ENCODE measurements at regions not wholly inside any gene's neighbourhood (a gene's known extent, or its start where the extent isn't known, plus 50 kb on each side); places are given as distances from the start of the nearest gene placed in this dataset.
"Not testable (repeated sequence)": the region's sequence is repeated elsewhere in the genome, so short reads cannot be mapped to it uniquely, and the experiment has no call there.

DNA sequence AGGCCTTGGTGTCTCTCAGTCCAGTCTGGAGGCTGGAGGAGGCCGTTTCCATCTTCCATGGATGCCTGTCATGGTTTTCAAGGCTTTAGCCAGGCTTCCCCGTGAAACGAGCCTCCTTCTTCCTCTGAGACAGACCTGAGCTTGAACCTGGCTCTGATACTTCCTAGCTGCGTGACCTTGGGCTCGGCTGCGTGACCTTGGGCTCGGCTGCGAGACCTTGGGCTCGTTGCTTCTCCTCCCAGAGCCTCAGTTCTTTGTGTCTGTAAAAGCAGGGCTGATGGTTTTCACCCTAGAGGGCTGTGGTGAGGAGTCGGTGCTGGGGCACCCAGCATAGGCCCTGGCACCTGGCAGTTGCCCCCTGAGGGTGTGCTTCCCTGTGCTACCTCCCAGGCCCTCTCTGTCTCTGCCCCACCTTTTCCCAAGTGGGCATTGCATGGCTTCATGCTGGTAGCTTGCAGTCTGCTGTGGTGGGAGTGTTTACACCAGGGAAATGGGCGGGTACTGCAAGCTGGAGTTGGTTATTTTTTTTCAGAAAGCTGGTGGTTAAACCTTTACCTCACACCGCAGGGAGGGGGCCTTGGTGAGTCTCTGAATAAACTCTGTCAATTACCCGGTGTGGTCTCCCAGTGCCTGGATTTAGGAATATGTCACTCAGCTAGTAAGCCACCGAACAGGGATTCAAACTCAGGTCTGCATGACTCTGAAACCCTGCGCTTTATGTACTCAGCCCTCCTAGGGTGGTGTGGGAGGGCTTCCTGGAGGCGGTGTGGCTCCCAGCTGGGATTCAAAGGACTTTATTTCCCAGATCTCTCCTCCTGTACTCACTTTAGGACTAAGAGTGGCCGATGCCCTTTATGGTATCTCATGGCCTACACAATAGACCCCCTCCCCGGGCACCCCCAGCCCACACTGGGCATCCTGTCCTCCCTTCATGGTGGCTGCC, 129.0 kb upstream of the CIBAR2 start:
- no peak for DNase-seq

DNA sequence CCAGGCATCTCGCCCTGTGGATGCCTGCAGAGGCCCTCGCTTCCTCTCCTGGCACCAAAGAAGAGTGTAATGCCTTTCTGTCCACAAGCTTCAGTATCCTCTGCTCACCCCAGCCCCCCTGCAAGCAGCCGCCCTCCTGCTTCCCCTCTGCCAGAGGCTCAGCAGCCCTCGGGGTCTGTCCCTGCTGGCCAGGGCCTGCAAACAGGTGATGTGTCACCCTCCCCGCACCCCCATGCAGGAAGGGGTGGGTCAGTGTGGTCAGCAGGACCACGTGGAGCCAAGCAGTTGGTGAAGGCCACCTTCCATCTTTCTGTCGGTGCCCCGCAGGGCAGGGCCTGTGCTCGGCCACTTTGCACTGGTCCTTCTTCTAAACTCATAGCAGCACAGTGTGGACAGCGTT, 129.9 kb upstream of the CIBAR2 start:
- no peak for DNase-seq

DNA sequence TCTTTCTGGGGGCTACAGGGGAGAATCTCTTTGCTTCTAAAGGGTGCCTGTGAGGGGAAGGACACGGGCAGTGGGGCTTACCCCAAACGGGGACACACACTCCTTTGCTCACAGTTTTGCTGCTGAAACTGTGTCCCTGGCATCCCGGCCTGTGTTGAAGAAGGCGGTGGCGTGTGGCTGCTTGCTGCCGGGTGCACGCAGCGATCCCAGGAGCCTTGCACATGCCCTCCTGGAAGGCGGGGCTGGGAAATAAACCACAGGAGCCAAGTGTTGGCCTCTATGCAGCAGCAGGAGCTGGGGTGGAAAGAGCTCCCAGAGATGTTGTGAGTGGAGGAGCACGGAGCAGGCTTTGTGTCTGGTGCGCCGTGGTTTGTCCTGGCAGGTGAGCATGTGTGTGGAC, 131.0 kb upstream of the CIBAR2 start:
- no peak for DNase-seq

DNA sequence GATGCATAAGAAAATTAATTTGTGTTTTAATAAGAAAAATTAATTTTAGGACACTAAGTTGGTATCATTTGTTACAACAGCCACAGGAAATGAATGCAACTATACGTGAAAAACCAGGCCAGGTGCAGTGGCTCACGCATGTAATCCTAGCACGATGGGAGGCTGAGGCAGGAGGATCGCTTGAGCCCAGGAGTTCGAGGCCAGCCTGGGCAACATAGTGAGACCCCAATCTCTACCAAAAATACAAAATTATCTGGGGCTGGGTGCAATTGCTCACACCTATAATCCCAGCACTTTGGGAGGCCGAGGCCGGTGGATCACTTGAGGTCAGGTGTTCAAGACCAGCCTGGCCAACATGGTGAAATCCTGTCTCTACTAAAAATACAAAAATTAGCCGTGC, 132.2 kb upstream of the CIBAR2 start:
- DNase-seq = not testable (repeated sequence)

DNA sequence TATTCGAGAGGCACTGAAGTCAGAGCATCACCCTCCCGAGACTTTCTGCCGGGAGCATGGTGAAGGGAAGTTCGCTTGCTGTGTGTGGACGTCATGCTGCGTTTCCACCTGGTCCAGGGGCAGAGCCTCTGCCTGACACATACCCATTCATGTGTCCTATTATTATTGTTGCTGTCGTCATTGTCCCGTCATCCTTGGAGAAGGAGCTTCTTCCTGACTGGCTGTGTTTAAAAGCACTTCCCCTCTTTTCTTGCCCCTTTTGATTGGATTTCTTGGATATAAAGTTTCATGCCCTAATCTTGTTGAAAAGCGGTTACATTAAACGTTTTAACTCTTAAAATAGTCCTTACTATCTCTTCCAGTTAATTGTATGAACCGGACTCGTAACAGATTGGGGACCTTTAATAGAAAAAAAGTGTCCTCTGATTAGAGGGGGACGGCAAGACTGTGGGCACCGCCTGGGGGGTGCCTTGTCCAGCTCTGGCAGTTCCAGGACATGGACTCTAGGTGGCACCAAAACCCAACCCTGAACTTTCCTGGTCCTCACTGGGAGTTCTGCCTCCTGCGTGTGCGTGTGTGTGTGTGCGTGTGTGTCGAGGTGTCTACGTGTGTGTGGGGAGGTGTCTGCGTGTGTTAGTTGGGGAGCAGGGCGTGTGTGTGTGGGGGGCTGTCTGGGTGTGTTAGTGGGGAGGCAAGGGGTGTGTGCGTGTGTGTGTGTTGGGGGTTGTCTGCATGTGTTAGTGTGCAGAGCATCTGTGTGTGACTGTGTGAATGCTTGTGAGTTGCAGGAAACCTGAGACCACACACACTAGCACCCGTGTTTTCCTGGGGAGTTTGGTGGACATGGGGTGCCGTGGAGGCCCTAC, 133.3 kb upstream of the CIBAR2 start:
- DNase-seq = peak in 2 of 4 experiments; percentile 14 to 33

DNA sequence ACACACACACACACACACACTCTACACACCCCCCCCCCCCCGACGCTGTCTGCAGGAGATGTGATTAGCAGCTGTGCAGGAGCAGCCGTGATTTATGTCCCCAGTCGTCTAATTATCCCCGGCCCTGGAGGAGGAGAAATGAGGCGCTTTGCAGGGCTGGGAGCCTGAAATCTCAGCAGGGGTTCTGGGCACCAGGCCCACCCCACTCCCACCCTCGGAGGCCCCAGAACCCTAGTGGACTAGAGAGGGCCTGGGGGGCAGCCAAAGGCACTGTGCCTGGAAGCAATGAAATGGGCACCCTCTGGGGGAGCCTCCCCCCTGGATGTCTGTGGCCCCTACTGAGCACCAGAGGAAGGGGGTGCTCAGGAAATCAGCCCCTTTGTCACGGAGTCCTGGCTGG, 134.2 kb upstream of the CIBAR2 start:
- no peak for DNase-seq

DNA sequence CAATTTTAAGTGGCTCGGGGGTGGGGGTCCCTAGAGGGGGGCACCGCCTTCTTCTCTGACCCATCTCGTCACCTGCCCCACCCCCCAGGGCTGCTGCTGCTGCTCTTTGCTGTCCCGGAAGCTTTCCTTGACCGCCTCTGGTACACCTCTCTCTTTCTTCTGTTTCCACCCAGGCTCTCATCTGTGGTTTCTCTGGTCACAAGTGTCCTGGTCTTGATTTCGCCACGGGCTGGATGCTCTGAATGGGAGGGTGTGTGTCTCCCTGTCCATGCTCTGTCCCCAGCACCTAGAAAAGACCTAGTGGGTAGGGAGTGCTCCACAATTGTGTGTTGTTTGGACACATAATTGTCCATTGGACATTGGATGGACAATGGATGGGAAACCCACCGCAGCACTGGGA, 134.7 kb upstream of the CIBAR2 start:
- no peak for DNase-seq

DNA sequence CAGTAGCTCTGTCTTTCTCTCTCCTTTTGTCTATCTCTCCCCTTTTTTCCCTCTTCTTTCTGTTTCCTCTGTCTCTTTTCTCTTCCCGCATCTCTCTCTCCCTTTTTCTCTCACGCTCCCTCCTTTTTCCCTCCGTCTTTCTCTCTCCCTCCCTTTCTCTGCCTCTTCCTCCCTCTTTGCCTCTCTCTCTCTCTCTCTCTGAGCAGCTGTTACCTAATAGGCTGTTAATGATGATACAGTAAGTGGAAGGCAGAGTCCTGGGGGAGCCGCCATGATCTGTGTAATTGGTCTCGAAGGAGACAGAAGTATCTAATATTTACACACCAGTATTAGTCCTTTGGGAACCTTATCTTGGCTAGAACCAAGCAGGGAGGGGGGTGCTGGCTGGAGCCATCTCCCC, 136.1 kb upstream of the CIBAR2 start:
- no peak for DNase-seq

DNA sequence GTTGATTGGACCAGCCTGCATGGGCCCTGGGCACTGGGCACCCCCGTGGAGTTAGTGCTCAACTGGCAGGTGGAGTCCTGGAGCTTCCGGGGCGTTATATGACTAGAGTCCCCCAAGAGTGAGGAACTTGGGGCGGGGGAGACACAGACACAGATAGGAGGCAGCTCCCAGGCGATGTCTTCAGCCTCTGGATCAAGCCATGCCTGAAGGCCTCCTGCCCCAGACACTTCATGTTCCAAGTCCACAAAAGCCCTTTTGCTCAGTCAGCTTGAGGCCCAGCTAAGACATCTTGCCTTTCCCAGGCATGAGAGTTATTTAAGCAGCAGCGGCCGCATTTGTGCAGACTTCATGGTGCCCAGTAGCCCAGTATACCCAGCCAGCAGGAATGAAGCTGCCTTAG, 136.6 kb upstream of the CIBAR2 start:
- no peak for DNase-seq

DNA sequence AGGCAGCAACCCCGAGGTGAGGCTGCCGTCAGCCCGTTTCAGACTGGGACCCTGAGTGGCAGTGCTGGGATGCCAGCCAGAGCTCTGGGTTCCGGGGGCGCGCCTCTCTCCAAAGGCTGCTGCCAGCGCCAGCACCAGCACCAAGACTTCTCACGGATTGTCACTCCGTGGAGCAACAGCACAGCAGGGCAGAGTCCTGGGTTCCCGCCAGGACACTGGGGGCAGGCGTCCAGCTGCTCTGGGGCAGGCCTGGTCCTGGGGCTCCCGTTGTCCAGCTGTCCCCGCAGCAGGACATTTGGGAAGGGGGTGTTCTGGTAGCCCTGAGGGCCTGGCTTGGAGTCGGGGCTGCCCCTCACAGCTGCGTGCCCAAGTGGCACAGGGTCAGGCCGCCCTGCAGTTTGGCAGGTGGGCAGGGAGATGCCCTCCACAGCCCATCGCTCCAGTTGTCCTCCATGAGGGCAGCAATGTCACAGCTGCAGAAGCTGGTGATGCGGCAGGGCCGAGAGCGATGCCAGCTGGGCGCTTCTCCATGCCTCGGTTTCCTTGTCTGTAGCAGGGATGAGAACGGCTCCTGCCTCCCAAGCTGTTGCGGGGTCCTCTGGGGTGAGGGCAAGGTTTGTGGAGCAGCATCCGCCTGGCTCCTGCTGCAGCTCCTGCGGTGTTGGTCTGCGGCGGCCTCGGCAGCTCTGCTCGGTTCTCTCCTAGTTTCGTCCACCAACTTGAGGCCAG, 137.3 kb upstream of the CIBAR2 start:
- no peak for DNase-seq

DNA sequence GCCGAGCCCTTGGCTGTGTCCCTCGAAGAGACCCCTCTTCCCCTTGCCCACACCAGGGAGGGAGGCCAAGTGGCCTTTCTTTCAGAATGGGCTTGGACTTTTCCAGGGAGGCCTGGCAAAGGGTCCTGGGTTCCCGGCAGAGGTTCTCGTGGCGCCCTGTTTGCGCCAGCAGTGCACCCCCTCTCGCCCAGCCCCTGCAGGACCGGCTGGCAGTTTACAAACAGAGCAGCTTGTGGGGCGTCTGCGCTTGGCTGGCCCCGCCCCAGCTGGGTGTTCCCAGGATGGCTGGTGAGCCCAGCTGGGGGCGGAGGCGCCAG, 137.8 kb upstream of the CIBAR2 start:
- DNase-seq = no peak

DNA sequence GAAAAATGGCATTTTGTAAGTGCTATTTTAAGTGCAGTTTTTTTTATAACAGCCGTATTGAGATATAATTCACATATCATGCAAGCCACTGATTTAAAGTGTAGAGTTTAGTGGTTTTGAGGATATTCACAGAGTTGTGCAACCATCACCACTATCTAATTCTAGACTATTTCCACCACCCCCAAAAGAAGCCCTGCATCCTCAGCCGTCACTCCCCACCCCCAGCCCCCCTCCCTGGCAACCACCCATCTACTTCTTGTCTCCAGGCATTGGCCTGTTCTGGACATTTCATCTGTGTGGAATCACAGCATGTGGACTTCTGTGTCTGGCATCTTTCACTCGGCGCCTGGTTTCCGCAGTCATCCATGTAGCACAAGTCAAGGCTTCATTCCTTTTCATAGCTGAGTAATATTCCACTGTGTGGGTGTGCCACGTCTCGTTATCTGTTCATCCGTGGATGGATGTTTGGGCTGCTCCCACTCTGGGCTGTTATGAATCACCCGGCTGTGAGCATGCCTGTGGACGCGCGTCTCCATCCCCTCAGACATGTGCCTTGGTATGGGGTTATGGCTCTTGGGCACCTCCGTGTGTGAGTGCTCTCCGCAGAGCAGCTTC, 138.4 kb upstream of the CIBAR2 start:
- no peak for DNase-seq

DNA sequence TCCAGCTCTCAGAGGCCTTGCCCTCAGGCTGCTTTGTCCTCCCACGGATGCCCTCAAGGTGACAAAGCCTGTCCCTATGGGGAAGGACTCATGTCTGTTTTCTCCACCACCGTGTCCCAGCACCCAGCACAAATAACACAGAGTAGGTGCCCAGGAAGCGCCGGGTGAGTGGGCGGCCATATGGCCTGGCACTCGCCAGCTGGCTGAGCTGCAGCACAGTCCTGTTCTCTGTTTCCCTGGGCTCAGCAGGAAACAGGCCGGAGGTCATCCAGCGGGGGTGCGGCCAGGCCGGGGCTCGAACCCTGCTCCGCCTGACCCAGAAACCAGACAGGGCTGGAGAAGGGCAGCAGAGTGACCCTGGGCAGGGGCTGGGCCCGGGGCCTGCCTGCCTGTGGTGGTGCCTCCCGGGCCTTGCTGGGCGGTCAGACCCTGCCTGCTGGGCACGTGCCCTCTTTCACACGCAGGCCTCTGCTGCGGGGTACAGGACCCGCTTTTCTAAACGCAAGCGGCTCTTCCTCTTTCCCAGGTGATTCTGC, 139.0 kb upstream of the CIBAR2 start:
- DNase-seq = no peak

DNA sequence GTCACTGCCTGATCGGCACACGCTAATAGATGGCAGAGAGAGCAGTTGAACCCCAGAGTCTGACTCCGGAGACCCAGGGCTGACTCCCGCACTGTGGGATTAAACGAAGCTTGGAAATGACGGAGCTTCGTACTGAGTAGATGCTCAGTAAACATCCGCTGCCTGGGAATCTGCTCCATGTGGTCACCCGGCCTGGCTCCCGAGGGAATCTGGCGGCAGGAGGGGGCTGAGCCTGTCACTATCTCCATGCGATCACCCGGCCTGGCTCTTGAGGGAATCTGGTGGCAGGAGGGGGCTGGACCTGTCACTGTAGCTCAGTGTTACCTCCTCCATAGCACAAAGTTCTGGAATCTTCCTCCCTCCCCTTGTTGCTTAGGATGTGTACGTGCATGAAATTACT, 139.7 kb upstream of the CIBAR2 start:
- no peak for DNase-seq

DNA sequence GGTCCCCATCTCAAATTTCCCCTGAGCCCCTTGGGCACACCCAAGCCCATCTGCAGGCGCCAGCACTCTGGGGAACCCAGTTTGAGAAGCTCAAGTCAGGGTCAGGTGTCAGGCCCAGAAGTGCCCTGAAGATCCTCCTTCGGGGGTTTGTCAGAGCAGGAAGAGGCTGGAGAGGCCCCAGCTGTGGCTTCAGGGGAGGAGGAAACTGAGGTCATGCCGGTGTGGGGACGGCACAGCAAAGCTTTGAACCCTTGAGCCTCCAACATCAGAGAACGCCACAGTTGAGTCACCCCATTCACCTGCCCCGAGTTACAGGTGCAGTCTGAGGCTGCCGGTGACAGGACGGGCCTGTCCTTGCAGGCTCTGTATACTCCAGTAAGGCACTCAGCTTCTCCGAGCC, 140.2 kb upstream of the CIBAR2 start:
- DNase-seq = no peak

DNA sequence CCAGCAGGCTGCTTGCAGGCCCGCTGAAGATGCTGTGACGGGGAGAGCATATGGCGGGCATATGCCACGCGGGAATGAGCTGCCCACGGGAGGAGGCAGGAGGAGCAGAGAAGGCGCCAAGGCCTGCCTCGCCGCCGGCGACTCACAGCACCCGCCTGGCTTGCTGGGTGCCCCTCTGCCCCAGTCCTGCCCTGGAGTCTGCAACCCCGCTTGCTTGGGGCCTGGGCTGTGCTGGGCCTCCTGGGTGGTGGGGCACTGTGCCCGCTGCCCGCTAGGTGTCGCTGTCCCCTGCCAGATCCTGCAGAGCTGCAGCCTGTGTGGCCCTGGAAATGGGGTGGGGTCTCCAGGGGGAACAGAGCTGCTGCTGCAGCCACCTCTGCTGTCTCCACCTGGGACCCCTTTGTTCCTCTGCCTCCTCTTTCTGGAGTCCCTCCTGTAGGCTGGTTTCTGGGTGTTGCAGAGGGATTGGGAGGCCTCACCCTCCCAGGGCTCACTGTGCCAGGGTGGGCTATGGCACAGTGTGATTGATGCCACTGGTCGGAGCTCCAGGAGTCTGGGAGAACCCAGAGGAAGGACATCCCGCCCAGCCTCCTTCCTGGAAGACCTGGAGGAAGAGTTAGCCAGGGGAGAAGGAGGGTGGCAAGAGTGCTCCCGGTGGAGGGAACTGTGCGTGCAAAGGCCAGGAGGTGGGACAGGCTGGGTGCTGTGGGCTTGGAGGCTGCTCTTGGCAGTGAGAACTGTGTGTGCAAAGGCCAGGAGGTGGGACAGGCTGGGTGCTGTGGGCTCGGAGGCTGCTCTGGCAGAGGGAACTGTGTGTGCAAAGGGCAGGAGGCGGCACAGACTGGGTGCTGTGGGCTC, 141.0 kb upstream of the CIBAR2 start:
- peak; percentile 19 to 60 (median 54) for DNase-seq

DNA sequence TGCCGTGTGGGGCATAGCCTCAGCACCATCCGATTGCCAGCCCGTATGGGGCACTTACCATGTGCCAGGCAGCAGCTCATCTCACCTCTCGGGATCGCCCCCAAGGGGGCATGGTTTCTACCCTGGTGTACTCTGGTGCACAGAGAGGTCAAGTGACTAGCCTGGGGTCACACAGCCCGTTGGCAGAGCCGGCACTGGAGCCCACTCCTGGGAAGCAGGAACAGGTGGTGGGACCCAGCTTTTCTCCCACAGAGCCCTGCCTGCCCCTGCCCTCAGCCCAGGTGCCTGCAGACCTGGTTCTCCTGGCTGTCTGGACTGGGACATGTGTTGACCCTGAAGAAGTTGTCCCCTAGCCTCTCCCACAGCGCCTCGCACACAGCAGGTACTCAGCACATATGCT, 141.8 kb upstream of the CIBAR2 start:
- DNase-seq = no peak

DNA sequence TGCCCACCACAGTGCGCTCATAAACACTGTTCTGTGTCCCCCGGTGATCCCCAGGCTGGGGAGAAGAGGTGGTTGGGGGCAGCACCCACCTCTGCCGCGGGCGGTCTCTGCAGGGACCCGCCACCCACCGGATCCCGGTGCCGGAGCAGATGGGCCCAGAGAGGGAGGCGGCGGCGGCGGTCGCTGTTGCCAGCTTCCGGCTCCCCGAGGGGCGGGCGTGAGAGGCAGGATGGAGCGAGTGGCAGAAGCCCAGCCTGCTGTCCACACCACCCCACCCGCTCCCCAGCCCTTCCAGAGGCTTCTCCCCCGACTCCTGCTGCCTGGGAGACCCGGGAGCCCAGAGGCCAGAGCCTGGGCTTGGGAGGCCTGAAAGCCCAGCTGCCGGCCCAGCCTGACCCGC, 142.6 kb upstream of the CIBAR2 start:
- no peak for DNase-seq

DNA sequence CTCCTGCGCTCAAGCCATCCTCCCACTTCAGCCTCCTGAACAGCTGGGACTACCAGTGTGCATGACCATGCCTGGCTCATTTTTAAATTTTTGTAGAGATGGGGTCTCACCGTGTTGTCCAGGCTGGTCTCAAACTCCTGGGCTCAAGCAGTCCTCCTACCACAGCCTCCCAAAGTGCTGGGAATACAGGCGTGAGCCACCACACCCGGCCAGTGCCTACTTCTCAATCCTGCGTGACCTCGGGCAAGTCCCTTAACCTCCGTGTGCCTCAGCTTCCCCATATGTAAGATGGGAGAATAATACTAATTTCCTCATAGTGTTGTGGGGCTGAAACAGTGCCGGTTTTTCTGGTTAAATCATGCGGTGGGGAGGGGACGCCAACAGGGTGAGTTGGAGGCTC, 143.5 kb upstream of the CIBAR2 start:
- DNase-seq = no peak

DNA sequence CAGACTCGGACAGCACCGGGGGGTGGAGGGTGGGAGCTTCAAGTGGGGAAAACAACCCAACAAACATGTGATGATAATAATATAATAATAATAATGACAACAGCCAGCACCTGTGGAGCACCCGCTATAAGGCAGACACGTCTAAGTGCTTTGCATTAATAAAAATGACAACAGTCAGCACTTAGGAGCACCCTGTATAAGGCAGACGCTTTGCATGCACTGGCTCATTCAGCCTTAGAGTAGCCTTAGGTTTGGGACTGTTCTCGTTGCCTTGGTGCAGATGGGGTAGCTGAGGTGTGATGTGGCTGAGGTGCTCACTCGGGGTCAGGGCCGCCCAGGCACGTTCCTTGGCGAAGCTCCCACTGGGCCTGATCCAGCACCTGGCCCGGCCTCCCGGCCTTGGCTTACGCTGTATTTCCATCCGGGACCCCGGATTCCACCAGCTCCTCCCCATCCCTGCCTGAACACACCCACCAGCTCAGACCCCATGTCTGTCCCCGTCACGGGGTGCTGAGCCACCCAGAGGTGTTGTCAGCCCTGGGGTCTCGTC, 144.0 kb upstream of the CIBAR2 start:
- DNase-seq = no peak

DNA sequence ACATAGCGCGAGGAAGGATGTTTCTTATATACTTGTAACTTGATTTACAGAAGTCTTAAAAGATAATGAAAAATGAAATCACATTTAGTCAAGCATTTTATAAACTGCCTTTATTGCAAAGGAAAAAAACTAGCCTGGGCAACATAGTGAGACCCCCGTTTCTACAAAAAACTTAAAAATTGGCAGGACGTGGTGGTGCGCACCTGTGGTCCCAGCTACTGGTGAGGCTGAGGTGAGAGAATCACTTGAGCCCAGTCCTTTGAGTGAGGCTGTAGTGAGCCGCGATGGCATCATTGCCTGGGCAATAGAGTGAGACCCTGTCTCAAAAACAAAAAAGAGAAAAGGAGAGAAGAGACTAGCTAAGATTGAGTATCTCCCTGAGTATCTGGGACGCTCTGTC, 145.2 kb upstream of the CIBAR2 start:
- no peak for DNase-seq
